Breast epithelium (tissue), 4 donors: ENCODE measurements at regions not wholly inside any gene's neighbourhood (a gene's known extent, or its start where the extent isn't known, plus 50 kb on each side); places are given as distances from the start of the nearest gene placed in this dataset.
"Not testable (repeated sequence)": the region's sequence is repeated elsewhere in the genome, so short reads cannot be mapped to it uniquely, and the experiment has no call there.

Source experiments
- DNase-seq, 2 donors: peaks; one replicate each; pipeline ENCODE4 v3.0.0-alpha.2; 2019; ENCODE audit warnings: low spot score in 2 of 2
- H3K27ac ChIP-seq, 2 donors: fragments of 200-600 bp; sonication (generic) in 1 of 2; one replicate each; pipeline ENCODE4 v1.5.1; 2016 to 2019; ENCODE audit warnings: mild to moderate bottlenecking in 1 of 2
- H3K27me3 ChIP-seq, 2 donors: fragments of 200-600 bp; sonication (generic) in 1 of 2; one replicate each; pipeline versions ENCODE4 v1.5.1 to v1.6.0; 2017 to 2019; ENCODE audit warnings: control low read depth in 1 of 2, mild to moderate bottlenecking in 1 of 2
- H3K36me3 ChIP-seq: fragments of 200-600 bp; one replicate; pipeline ENCODE4 v1.5.1; 2019
- H3K4me1 ChIP-seq, 2 donors: fragments of 200-600 bp; sonication (generic); one replicate each; pipeline ENCODE4 v1.5.1; 2016 to 2019; ENCODE audit warnings: control low read depth in 1 of 2
- H3K4me3 ChIP-seq, 3 donors: fragments of 200-600 bp; sonication (generic); 1 replicate in 2 of 3; 2 replicates in 1 of 3; pipeline ENCODE4 v1.5.1; 2016 to 2019; ENCODE audit warnings: mild to moderate bottlenecking in 3 of 3, moderate library complexity in 2 of 3
- H3K9me3 ChIP-seq, 2 donors: fragments of 200-600 bp; sonication (generic) in 1 of 2; one replicate each; pipeline ENCODE4 v1.5.1; 2016 to 2019; ENCODE audit warnings: control low read depth in 1 of 2
- POLR2A ChIP-seq: fragments of 450-650 bp; IDR thresholded peaks from one replicate; pipeline ENCODE4 v1.6.1; 2016; ENCODE audit warnings: antibody characterized with exemption, mild to moderate bottlenecking, moderate library complexity
- POLR2AphosphoS5 ChIP-seq, 3 donors: sonication (generic); formaldehyde crosslinking; IDR thresholded peaks; one replicate each; pipeline ENCODE4 v1.6.1; 2017; ENCODE audit warnings: antibody characterized with exemption in 3 of 3
- intact Hi-C: fragments of 100-400 bp; cut with DNase I; formaldehyde crosslinking; loops from one replicate; pipeline ENCODE4 v1.15.1; 2023; ENCODE audit warnings: low total_unique reads
- TF ChIP-seq, protein P1 (sequence below), 3 donors: fragments of 450-650 bp; IDR thresholded peaks; one replicate each; pipeline ENCODE4 v1.5.1; 2016 to 2017; ENCODE audit warnings: antibody characterized with exemption in 3 of 3, mild to moderate bottlenecking in 3 of 3, moderate library complexity in 3 of 3

DNA sequence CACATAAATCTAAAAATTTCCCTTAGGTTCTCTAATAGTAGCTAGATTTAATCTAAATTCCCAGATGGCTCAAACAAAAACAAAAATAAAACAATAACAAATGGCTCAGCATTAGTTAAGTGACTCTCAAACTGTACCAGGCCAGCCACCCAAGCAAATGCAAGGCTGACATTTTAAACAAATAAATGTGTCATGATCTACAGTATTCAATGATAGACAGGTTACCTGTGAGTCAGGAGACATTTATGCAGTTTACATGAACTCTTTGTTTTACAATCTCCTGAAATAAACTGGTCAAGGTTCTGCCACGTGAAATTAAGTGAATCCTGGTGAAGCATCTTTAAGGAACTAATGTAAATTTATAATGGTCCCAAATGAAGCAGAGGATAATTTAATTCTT, 580.2 kb upstream of the PTPRD start:
- H3K4me1 ChIP-seq, result no peaks in the 10 kb centered on the region
- H3K27me3 ChIP-seq, result no peaks in the 10 kb centered on the region
- H3K9me3 ChIP-seq, result peaks cover 0 to 12% of the 10 kb centered on the region in 2 donors
- intact Hi-C loops, result loop anchor here (5.0 kb wide), 1 partner anchor 456 kb away; no protein-coding TSS in a partner anchor
- no peaks in the 10 kb centered on the region for H3K36me3 ChIP-seq
- no peak overlapping the region for H3K27ac ChIP-seq
- no peak overlapping the region for H3K4me3 ChIP-seq
- TF ChIP-seq, protein P1, sequence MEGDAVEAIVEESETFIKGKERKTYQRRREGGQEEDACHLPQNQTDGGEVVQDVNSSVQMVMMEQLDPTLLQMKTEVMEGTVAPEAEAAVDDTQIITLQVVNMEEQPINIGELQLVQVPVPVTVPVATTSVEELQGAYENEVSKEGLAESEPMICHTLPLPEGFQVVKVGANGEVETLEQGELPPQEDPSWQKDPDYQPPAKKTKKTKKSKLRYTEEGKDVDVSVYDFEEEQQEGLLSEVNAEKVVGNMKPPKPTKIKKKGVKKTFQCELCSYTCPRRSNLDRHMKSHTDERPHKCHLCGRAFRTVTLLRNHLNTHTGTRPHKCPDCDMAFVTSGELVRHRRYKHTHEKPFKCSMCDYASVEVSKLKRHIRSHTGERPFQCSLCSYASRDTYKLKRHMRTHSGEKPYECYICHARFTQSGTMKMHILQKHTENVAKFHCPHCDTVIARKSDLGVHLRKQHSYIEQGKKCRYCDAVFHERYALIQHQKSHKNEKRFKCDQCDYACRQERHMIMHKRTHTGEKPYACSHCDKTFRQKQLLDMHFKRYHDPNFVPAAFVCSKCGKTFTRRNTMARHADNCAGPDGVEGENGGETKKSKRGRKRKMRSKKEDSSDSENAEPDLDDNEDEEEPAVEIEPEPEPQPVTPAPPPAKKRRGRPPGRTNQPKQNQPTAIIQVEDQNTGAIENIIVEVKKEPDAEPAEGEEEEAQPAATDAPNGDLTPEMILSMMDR (IDR thresholded peaks at IDR 0.05), result no peak
- TF ChIP-seq POLR2AphosphoS5 (IDR thresholded peaks at IDR 0.05), result no peak
- TF ChIP-seq POLR2A, result no peak
- DNase-seq, result no peak

DNA sequence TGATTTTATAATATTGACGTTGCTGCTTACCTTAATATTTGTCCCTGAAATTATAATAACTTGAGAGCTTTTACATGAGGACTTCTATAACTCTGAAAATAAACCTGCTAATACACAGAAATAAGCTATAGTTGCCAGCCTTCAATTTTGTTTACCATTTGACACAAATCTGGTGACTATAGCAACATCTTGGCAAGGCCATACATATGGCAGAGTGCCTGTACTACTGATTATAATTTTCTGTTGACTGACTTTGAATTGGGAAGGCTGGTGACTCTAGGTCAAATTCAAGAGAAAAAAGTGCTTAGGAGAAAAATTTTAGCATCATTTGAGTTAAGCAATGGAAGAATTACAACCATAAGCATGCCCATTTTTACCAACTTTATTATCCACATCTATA, 581.4 kb upstream of the PTPRD start:
- TF ChIP-seq, protein P1 (IDR thresholded peaks at IDR 0.05), result no peak
- no peak for TF ChIP-seq POLR2A
- TF ChIP-seq POLR2AphosphoS5 (IDR thresholded peaks at IDR 0.05), result no peak
- H3K4me1 ChIP-seq, result no peaks in the 10 kb centered on the region
- DNase-seq, result no peak
- no peaks in the 10 kb centered on the region for H3K9me3 ChIP-seq
- no peak overlapping the region for H3K27ac ChIP-seq
- no peak overlapping the region for H3K4me3 ChIP-seq
- no peaks in the 10 kb centered on the region for H3K36me3 ChIP-seq
- H3K27me3 ChIP-seq, result no peaks in the 10 kb centered on the region
- intact Hi-C loops, result loop anchor here (5.0 kb wide), 1 partner anchor 457 kb away; no protein-coding TSS in a partner anchor

DNA sequence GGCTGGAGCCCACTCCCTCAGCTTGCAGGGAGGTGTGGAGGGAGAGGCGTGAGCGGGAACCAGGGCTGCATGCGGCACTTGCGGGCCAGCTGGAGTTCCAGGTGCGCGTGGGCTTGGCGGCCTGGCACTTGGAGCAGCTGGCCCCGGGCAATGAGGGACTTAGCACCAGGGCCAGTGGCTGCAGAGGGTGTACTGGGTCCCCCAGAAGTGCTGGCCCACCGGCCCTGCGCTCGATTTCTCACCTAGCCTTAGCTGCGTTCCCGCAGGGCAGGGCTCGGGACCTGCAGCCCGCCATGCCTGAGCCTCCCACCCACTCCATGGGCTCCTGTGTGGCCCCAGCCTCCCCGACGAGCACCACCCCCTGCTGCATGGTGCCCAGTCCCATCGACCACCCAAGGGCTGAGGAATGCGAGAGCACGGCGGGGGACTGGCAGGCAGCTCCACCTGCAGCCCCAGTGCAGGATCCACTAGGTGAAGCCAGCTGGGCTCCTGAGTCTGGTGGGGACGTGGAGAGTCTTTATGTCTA, 584.1 kb upstream of the PTPRD start:
- H3K9me3 ChIP-seq, H3K27me3 ChIP-seq, H3K36me3 ChIP-seq, intact Hi-C loops, H3K4me3 ChIP-seq, H3K4me1 ChIP-seq, DNase-seq, H3K27ac ChIP-seq: not testable (repeated sequence)

DNA sequence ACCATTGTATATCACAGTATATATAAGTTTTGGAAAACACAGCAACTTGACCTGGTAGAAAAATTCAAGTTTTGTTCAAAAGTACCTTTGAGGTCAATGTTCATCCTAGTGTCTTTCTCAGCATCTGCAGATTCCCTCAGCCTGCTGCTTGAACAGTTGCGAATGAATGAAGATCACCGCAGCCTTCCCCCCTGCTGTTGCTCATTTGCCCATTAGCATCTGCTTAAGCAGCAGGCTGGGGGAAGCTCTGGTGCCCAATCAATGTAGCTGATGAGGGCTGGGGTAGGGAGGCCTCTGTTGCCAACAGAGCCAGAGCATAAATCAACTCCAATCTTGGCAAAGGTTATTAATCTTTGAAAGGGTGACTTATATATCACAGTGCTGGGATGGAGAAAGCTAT, 586.5 kb upstream of the PTPRD start:
- H3K36me3 ChIP-seq, result no peaks in the 10 kb centered on the region
- no peak for DNase-seq
- H3K27me3 ChIP-seq, result no peaks in the 10 kb centered on the region
- H3K4me1 ChIP-seq, result no peaks in the 10 kb centered on the region
- intact Hi-C loops, result no loop called here
- H3K9me3 ChIP-seq, result no peaks in the 10 kb centered on the region
- H3K27ac ChIP-seq, result no peak overlapping the region
- TF ChIP-seq POLR2A (no peak), POLR2AphosphoS5 (IDR thresholded peaks at IDR 0.05) (no peak)
- H3K4me3 ChIP-seq, result no peak overlapping the region

DNA sequence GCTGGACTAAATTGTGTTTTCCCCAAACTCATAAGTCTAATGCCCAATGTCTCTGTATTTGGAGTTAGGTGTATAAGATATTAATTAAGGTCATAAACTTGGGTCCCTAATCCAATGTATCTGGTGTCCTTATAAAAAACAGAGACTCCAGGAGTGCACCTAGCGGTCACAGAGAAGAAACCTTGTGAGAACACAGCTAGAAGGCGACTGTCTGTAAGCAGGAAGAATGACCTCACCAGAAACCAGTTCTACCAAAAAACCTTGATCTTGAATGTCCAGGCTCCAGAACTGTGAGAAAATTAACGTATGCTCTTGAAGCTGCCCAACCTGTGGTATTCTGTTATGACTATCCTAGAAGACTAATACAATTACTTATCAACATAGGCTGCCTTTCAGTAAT, 591.7 kb upstream of the PTPRD start:
- Histone ChIP-seq H3K4me1 (no peaks in the 10 kb centered on the region), H3K4me3 (no peak overlapping the region), H3K9me3 (no peaks in the 10 kb centered on the region), H3K36me3 (no peaks in the 10 kb centered on the region), H3K27ac (no peak overlapping the region), H3K27me3 (no peaks in the 10 kb centered on the region)
- intact Hi-C loops, result no loop called here
- no peak for TF ChIP-seq POLR2AphosphoS5 (IDR thresholded peaks at IDR 0.05)
- TF ChIP-seq POLR2A, result no peak
- TF ChIP-seq, protein P1 (IDR thresholded peaks at IDR 0.05), result no peak
- DNase-seq, result no peak

DNA sequence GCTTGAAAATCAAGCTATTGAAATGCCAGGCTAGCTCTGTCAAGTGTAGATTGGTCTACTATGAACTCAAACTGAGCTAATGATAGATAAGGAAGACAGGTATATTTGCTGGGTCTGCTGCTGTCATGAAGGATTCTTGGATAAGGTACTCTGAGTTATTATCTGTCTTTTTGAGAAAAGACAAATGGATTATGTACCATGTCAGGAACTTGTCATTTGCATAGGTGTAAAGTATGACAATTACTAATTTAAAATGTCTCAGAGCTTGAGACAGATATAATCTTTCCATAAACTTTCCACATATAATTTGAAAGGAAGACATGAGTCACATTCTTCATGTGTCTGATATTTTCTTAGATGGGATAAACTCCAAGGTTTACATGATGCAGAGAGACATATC, 594.1 kb upstream of the PTPRD start:
- intact Hi-C loops, result no loop called here
- no peaks in the 10 kb centered on the region for H3K9me3 ChIP-seq
- H3K36me3 ChIP-seq, result no peaks in the 10 kb centered on the region
- TF ChIP-seq POLR2A (no peak), POLR2AphosphoS5 (IDR thresholded peaks at IDR 0.05) (no peak)
- TF ChIP-seq, protein P1 (IDR thresholded peaks at IDR 0.05), result no peak
- H3K27ac ChIP-seq, result no peak overlapping the region
- H3K4me3 ChIP-seq, result no peak overlapping the region
- no peak for DNase-seq
- no peaks in the 10 kb centered on the region for H3K4me1 ChIP-seq
- no peaks in the 10 kb centered on the region for H3K27me3 ChIP-seq
